Keratinocyte (primary cell): ENCODE measurements at regions not wholly inside any gene's neighbourhood (a gene's known extent, or its start where the extent isn't known, plus 50 kb on each side); places are given as distances from the start of the nearest gene placed in this dataset.

Source experiments
- DNase-seq: peaks from one replicate; pipeline ENCODE4 v3.0.0-alpha.2; 2011; ENCODE audit warnings: low read depth, missing footprints, low spot score
- FAIRE-seq: peaks from 2 replicates; lab custom pipeline; 2011; peaks lifted over from hg19 to GRCh38; lab: Jason Lieb, UNC
- H2AFZ ChIP-seq: 2 replicates; pipeline ENCODE4 v1.6.0; 2012; ENCODE audit warnings: low read length, control low read depth, inconsistent platforms; ENCODE audit not compliant: control insufficient read depth
- H3K27ac ChIP-seq: 2 replicates; pipeline ENCODE4 v1.5.1; 2011; ENCODE audit warnings: low read length; ENCODE audit not compliant: control insufficient read depth, insufficient read depth
- H3K27me3 ChIP-seq: 3 replicates; pipeline ENCODE4 v1.6.0; 2011; ENCODE audit warnings: low read length; ENCODE audit not compliant: control insufficient read depth, insufficient read depth; ENCODE audit errors: extremely low read depth
- H3K36me3 ChIP-seq, 2 experiments: 2 replicates in 1 of 2; 3 replicates in 1 of 2; pipeline ENCODE4 v1.5.1; 2011; ENCODE audit warnings: low read length in 2 of 2, mild to moderate bottlenecking in 1 of 2; ENCODE audit not compliant: control insufficient read depth in 2 of 2, insufficient read depth in 2 of 2; ENCODE audit errors: extremely low read depth in 1 of 2
- H3K4me1 ChIP-seq: 3 replicates; pipeline ENCODE4 v1.5.1; 2011; ENCODE audit warnings: low read length; ENCODE audit not compliant: control insufficient read depth, insufficient read depth; ENCODE audit errors: extremely low read depth
- H3K4me2 ChIP-seq: 3 replicates; pipeline ENCODE4 v1.6.0; 2011; ENCODE audit warnings: low read depth, low read length; ENCODE audit not compliant: control insufficient read depth, insufficient read depth; ENCODE audit errors: extremely low read depth
- H3K4me3 ChIP-seq, 3 experiments: fragments of 200-600 bp in 1 of 3; sonication (generic) in 1 of 3; 2 replicates in 2 of 3; 3 replicates in 1 of 3; pipeline ENCODE4 v1.5.1; 2011 to 2016; ENCODE audit warnings: low read length in 3 of 3, mild to moderate bottlenecking in 3 of 3, control low read depth in 2 of 3, inconsistent platforms in 1 of 3, low read depth in 1 of 3, mixed read lengths in 1 of 3, mixed run types in 1 of 3, moderate library complexity in 1 of 3; ENCODE audit not compliant: control insufficient read depth in 2 of 3, insufficient read depth in 2 of 3; ENCODE audit errors: extremely low read depth in 1 of 3
- H3K79me2 ChIP-seq: 2 replicates; pipeline ENCODE4 v1.6.0; 2012; ENCODE audit warnings: low read length; ENCODE audit not compliant: control insufficient read depth, insufficient read depth
- H3K9ac ChIP-seq: 3 replicates; pipeline ENCODE4 v1.6.0; 2011; ENCODE audit warnings: low read length; ENCODE audit not compliant: control insufficient read depth, insufficient read depth; ENCODE audit errors: extremely low read depth
- H3K9me1 ChIP-seq: 3 replicates; pipeline ENCODE4 v1.6.0; 2011; ENCODE audit warnings: low read length; ENCODE audit not compliant: control insufficient read depth, insufficient read depth; ENCODE audit errors: extremely low read depth
- H3K9me3 ChIP-seq: 2 replicates; pipeline ENCODE4 v1.5.1; 2012; ENCODE audit warnings: low read depth, low read length; ENCODE audit not compliant: control insufficient read depth
- H4K20me1 ChIP-seq: 3 replicates; pipeline ENCODE4 v1.6.0; 2011; ENCODE audit warnings: low read length; ENCODE audit not compliant: control insufficient read depth, insufficient read depth; ENCODE audit errors: extremely low read depth
- CTCF ChIP-seq, 3 experiments: IDR thresholded peaks in 1 of 3; conservative IDR thresholded peaks in 1 of 3; optimal IDR thresholded peaks in 1 of 3; 2 replicates in 2 of 3; 3 replicates in 1 of 3; pipeline versions ENCODE3 to v1.5.1; 2011; ENCODE audit warnings: low read length in 3 of 3, mild to moderate bottlenecking in 3 of 3, moderate library complexity in 2 of 3, control low read depth in 1 of 3, inconsistent platforms in 1 of 3; ENCODE audit not compliant: insufficient read depth in 2 of 3; ENCODE audit errors: extremely low read depth in 1 of 3
- EZH2 ChIP-seq: IDR thresholded peaks from one replicate; pipeline ENCODE4 v1.6.1; 2012; ENCODE audit warnings: inconsistent platforms, mild to moderate bottlenecking, low read length, moderate library complexity
- dilution Hi-C: fragments of 300-500 bp; cut with MboI; formaldehyde crosslinking; loops from one replicate; pipeline ENCODE4 v1.7.0; 2020; ENCODE audit warnings: low sequenced_read_pairs; ENCODE audit not compliant: extremely low pct_ligation_motif_present

GRCh38 chr12:91801048-91801447 lies 344.6 kb downstream of the BTG1 start:
- TF ChIP-seq CTCF (optimal IDR thresholded peaks at IDR 0.05 in 1 of 3, IDR thresholded peaks at IDR 0.05 in 1 of 3, conservative IDR thresholded peaks at IDR 0.05 in 1 of 3; ENCODE audit: extremely low read depth in 1 of 3, insufficient read depth in 2 of 3, low read length in 3 of 3) (no peak), EZH2 (no peak)
- Histone ChIP-seq H3K9me1 (no peaks in the 10 kb centered on the region), H3K27ac (no peak overlapping the region), H3K4me1 (peaks cover 3% of the 10 kb centered on the region), H3K36me3 (no peaks in the 10 kb centered on the region), H3K4me2 (no peak overlapping the region), H4K20me1 (no peaks in the 10 kb centered on the region), H3K9ac (no peak overlapping the region), H2AFZ (no peak overlapping the region), H3K27me3 (no peaks in the 10 kb centered on the region), H3K4me3 (no peak overlapping the region), H3K9me3 (no peaks in the 10 kb centered on the region), H3K79me2 (no peaks in the 10 kb centered on the region)
- dilution Hi-C loops, result no loop called here
- no peak for FAIRE-seq
- no peak for DNase-seq

GRCh38 chr12:91793676-91794075 lies 352.0 kb downstream of the BTG1 start:
- dilution Hi-C loops, result no loop called here
- Histone ChIP-seq H2AFZ (no peak overlapping the region), H3K4me3 (no peak overlapping the region), H3K4me1 (no peaks in the 10 kb centered on the region), H3K36me3 (no peaks in the 10 kb centered on the region), H3K27ac (no peak overlapping the region), H4K20me1 (no peaks in the 10 kb centered on the region), H3K27me3 (no peaks in the 10 kb centered on the region), H3K4me2 (no peak overlapping the region), H3K9ac (no peak overlapping the region), H3K79me2 (no peaks in the 10 kb centered on the region), H3K9me1 (no peaks in the 10 kb centered on the region), H3K9me3 (no peaks in the 10 kb centered on the region)
- no peak for TF ChIP-seq CTCF (optimal IDR thresholded peaks at IDR 0.05 in 1 of 3, IDR thresholded peaks at IDR 0.05 in 1 of 3, conservative IDR thresholded peaks at IDR 0.05 in 1 of 3; ENCODE audit: extremely low read depth in 1 of 3, insufficient read depth in 2 of 3, low read length in 3 of 3)
- DNase-seq (no peak), FAIRE-seq (no peak)
